ENCODE measurements at regions not wholly inside any gene's neighbourhood (a gene's known extent, or its start where the extent isn't known, plus 50 kb on each side); places are given as distances from the start of the nearest gene placed in this dataset.

GRCh38 chr21:38944903-38945302, 139.2 kb downstream of the ETS2 start:
- H3K9ac ChIP-seq (ENCODE audit: low read length): no peak overlapping the region
- H3K4me3 ChIP-seq (ENCODE audit: low read length): no peak overlapping the region
- H3K4me1 ChIP-seq (ENCODE audit: control insufficient read depth, low read depth, low read length): peaks cover 24% of the 10 kb centered on the region
- H3K27me3 ChIP-seq (ENCODE audit: control insufficient read depth, insufficient read depth, low read length): peaks cover 13% of the 10 kb centered on the region
- no peaks in the 10 kb centered on the region for H3K36me3 ChIP-seq (ENCODE audit: control insufficient read depth, low read depth, low read length)
- H3K27ac ChIP-seq (ENCODE audit: low read length): no peak overlapping the region
- no peaks in the 10 kb centered on the region for H3K9me3 ChIP-seq (ENCODE audit: control insufficient read depth, low read depth, low read length)

DNA sequence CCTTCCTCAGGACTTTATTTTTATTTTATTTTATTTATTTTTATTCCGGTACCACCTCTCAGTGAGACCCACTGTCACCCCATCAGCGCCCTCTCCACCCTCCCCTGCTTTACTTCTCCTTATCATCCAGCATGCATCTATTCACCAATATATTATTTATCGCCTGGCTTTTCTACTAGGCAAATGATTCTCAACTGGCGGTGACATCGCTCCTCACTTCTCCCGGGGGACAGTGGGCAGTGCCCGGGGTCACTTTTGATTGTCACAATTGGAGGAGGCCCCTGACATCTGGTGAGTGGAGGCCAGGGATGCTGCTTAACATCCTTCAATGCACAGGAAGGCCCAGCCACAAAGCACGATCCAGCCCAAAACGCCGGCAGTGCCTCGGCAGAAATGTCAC, 138.7 kb downstream of the ETS2 start:
- H3K4me3 ChIP-seq (ENCODE audit: low read length): no peak overlapping the region
- peaks cover 24% of the 10 kb centered on the region for H3K4me1 ChIP-seq (ENCODE audit: control insufficient read depth, low read depth, low read length)
- no peak overlapping the region for H3K9ac ChIP-seq (ENCODE audit: low read length)
- no peaks in the 10 kb centered on the region for H3K9me3 ChIP-seq (ENCODE audit: control insufficient read depth, low read depth, low read length)
- no peaks in the 10 kb centered on the region for H3K36me3 ChIP-seq (ENCODE audit: control insufficient read depth, low read depth, low read length)
- H3K27ac ChIP-seq (ENCODE audit: low read length): no peak overlapping the region
- peaks cover 13% of the 10 kb centered on the region for H3K27me3 ChIP-seq (ENCODE audit: control insufficient read depth, insufficient read depth, low read length)

DNA sequence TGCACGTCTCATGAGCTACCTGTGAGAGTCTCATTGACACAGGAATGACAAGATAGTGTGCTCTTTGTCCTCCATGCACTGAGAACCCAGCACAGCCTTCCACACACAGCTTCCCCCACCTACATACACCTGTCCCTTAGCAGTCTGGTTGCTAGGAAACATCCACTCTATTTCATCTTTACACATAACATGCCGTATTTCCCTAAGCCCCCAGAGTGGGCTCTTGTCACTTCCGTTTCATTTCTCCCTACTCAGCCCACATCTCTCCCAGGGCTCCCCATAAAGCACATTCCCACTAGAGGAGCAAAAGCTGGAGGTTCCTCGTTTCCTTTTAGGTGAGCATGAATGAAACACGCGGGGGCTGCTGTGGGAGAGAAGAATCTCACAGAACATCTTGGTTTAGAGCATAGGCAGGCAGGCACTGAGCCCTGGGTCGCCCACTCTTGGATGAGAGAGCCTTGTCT, 137.1 kb downstream of the ETS2 start:
- Histone ChIP-seq H3K4me3 (ENCODE audit: low read length) (no peak overlapping the region), H3K36me3 (ENCODE audit: control insufficient read depth, low read depth, low read length) (no peaks in the 10 kb centered on the region), H3K4me1 (ENCODE audit: control insufficient read depth, low read depth, low read length) (peaks cover 31% of the 10 kb centered on the region), H3K27me3 (ENCODE audit: control insufficient read depth, insufficient read depth, low read length) (peaks cover 13% of the 10 kb centered on the region), H3K9me3 (ENCODE audit: control insufficient read depth, low read depth, low read length) (no peaks in the 10 kb centered on the region), H3K27ac (ENCODE audit: low read length) (no peak overlapping the region), H3K9ac (ENCODE audit: low read length) (no peak overlapping the region)

- Histone ChIP-seq H3K4me3 (ENCODE audit: low read length) (no peak overlapping the region), H3K9me3 (ENCODE audit: control insufficient read depth, low read depth, low read length) (no peaks in the 10 kb centered on the region), H3K27ac (ENCODE audit: low read length) (no peak overlapping the region)
These were observed 133.0 kb downstream of the ETS2 start for GRCh38 chr21:38938769-38939168.

GRCh38 chr21:38938343-38938742, 132.6 kb downstream of the ETS2 start:
- Histone ChIP-seq H3K27ac (ENCODE audit: low read length) (no peak overlapping the region), H3K4me1 (ENCODE audit: control insufficient read depth, low read depth, low read length) (peaks cover 8% of the 10 kb centered on the region), H3K4me3 (ENCODE audit: low read length) (no peak overlapping the region), H3K27me3 (ENCODE audit: control insufficient read depth, insufficient read depth, low read length) (no peaks in the 10 kb centered on the region), H3K36me3 (ENCODE audit: control insufficient read depth, low read depth, low read length) (no peaks in the 10 kb centered on the region), H3K9me3 (ENCODE audit: control insufficient read depth, low read depth, low read length) (no peaks in the 10 kb centered on the region), H3K9ac (ENCODE audit: low read length) (no peak overlapping the region)

More at GRCh38 chr21:38938769-38939168, 133.0 kb downstream of the ETS2 start:
- Histone ChIP-seq H3K4me1 (ENCODE audit: control insufficient read depth, low read depth, low read length) (peaks cover 8% of the 10 kb centered on the region), H3K36me3 (ENCODE audit: control insufficient read depth, low read depth, low read length) (no peaks in the 10 kb centered on the region), H3K27me3 (ENCODE audit: control insufficient read depth, insufficient read depth, low read length) (no peaks in the 10 kb centered on the region), H3K9ac (ENCODE audit: low read length) (no peak overlapping the region)

DNA sequence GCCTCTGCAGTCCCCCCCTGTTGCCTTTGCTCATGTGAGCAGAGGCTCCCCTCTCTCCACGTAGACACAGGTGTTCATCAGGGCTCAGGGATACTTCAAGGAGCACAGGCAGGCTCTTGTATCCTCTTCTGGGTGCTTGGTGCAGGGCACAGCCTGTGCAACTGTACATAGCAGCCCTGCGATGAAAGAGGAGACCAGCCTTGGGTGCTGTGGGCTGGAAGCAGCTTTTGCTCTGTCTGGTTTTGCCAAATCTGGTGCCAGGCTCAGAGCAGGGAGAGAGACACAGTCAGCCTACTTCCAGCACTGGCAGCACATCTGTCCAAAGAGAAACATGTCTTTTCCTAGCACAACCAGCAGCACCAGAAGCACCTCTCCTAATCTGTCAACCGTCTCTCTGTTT, 132.1 kb downstream of the ETS2 start:
- H3K27ac ChIP-seq (ENCODE audit: low read length): no peak overlapping the region
- H3K9ac ChIP-seq (ENCODE audit: low read length): no peak overlapping the region
- H3K27me3 ChIP-seq (ENCODE audit: control insufficient read depth, insufficient read depth, low read length): no peaks in the 10 kb centered on the region
- peaks cover 8% of the 10 kb centered on the region for H3K4me1 ChIP-seq (ENCODE audit: control insufficient read depth, low read depth, low read length)
- H3K9me3 ChIP-seq (ENCODE audit: control insufficient read depth, low read depth, low read length): no peaks in the 10 kb centered on the region
- no peaks in the 10 kb centered on the region for H3K36me3 ChIP-seq (ENCODE audit: control insufficient read depth, low read depth, low read length)
- H3K4me3 ChIP-seq (ENCODE audit: low read length): no peak overlapping the region

GRCh38 chr21:38937286-38937790, 131.6 kb downstream of the ETS2 start:
- H3K27me3 ChIP-seq (ENCODE audit: control insufficient read depth, insufficient read depth, low read length): no peaks in the 10 kb centered on the region
- no peaks in the 10 kb centered on the region for H3K9me3 ChIP-seq (ENCODE audit: control insufficient read depth, low read depth, low read length)
- H3K9ac ChIP-seq (ENCODE audit: low read length): no peak overlapping the region
- peaks cover 8% of the 10 kb centered on the region for H3K4me1 ChIP-seq (ENCODE audit: control insufficient read depth, low read depth, low read length)
- H3K36me3 ChIP-seq (ENCODE audit: control insufficient read depth, low read depth, low read length): no peaks in the 10 kb centered on the region
- no peak overlapping the region for H3K4me3 ChIP-seq (ENCODE audit: low read length)
- H3K27ac ChIP-seq (ENCODE audit: low read length): no peak overlapping the region

GRCh38 chr21:38936240-38936639, 130.5 kb downstream of the ETS2 start:
- no peaks in the 10 kb centered on the region for H3K27me3 ChIP-seq (ENCODE audit: control insufficient read depth, insufficient read depth, low read length)
- no peaks in the 10 kb centered on the region for H3K9me3 ChIP-seq (ENCODE audit: control insufficient read depth, low read depth, low read length)
- peaks cover 8% of the 10 kb centered on the region for H3K4me1 ChIP-seq (ENCODE audit: control insufficient read depth, low read depth, low read length)
- no peaks in the 10 kb centered on the region for H3K36me3 ChIP-seq (ENCODE audit: control insufficient read depth, low read depth, low read length)
- no peak overlapping the region for H3K9ac ChIP-seq (ENCODE audit: low read length)
- H3K4me3 ChIP-seq (ENCODE audit: low read length): no peak overlapping the region
- no peak overlapping the region for H3K27ac ChIP-seq (ENCODE audit: low read length)

DNA sequence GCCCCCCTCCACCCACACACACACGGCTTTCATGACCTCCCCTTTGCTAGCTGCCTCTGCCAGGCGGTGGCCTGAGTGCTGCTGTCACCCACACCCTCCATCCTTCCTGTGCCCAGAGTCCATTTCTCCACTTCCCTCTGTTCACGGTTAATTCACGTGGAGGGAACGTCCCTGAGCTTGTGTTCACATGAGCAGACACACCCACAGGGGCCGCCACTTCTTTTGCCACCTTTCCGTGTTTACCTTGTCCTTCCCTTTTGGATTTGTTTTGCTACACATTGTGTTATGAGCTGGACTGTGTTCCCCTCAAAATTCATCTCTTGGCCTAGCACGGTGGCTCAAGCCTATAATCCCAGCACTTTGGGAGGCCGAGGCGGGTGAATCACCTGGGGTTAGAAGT, 128.0 kb downstream of the ETS2 start:
- H3K9ac ChIP-seq (ENCODE audit: low read length): no peak overlapping the region
- peaks cover 7% of the 10 kb centered on the region for H3K4me1 ChIP-seq (ENCODE audit: control insufficient read depth, low read depth, low read length)

DNA sequence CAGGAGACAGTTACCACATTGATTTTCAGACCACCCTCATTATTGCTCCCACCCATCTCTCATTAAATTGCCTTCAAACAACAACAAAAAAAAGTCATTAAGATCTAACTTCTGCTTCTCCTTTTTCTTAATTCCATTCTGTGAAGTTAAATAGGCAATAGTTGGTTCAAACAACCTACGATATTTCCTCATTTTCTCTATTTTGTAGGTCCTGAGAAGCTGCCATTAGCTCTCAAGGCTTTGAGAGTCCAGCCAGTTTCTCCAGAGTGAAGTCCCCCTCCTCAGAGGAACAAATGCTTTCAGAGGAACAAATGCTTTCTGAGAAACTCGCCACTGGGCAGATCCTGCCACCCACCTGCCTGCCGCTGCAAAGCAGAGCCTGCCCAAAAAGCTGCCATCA, 125.6 kb downstream of the ETS2 start:
- Histone ChIP-seq H3K27ac (ENCODE audit: low read length) (no peak overlapping the region), H3K4me1 (ENCODE audit: control insufficient read depth, low read depth, low read length) (no peaks in the 10 kb centered on the region), H3K27me3 (ENCODE audit: control insufficient read depth, insufficient read depth, low read length) (no peaks in the 10 kb centered on the region), H3K4me3 (ENCODE audit: low read length) (no peak overlapping the region), H3K9ac (ENCODE audit: low read length) (no peak overlapping the region), H3K36me3 (ENCODE audit: control insufficient read depth, low read depth, low read length) (no peaks in the 10 kb centered on the region), H3K9me3 (ENCODE audit: control insufficient read depth, low read depth, low read length) (no peaks in the 10 kb centered on the region)

More for the DNA sequence above, 128.0 kb downstream of the ETS2 start:
- Histone ChIP-seq H3K27ac (ENCODE audit: low read length) (no peak overlapping the region), H3K36me3 (ENCODE audit: control insufficient read depth, low read depth, low read length) (no peaks in the 10 kb centered on the region), H3K27me3 (ENCODE audit: control insufficient read depth, insufficient read depth, low read length) (no peaks in the 10 kb centered on the region), H3K4me3 (ENCODE audit: low read length) (no peak overlapping the region), H3K9me3 (ENCODE audit: control insufficient read depth, low read depth, low read length) (no peaks in the 10 kb centered on the region)

DNA sequence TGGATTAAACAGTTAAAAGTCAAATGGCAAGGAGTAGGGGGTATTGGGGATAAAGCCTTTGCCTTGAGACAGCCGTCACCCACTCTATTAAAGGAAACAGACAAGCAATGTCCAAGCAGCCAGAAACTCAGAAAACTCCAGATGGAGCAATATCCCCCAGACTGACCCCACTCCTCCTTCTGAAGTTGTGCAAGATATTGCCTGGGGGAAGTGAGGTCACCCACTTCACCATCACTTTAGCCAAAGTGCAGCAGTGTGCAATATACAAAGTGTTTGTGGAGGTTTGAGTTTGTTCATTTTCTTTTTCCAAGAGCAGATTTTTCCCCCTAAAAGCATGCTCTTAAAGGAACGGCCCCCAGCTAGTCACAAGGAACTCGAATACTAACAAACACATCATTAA, 125.1 kb downstream of the ETS2 start:
- no peak overlapping the region for H3K9ac ChIP-seq (ENCODE audit: low read length)
- no peak overlapping the region for H3K27ac ChIP-seq (ENCODE audit: low read length)
- no peaks in the 10 kb centered on the region for H3K27me3 ChIP-seq (ENCODE audit: control insufficient read depth, insufficient read depth, low read length)
- H3K4me3 ChIP-seq (ENCODE audit: low read length): no peak overlapping the region
- H3K4me1 ChIP-seq (ENCODE audit: control insufficient read depth, low read depth, low read length): no peaks in the 10 kb centered on the region
- no peaks in the 10 kb centered on the region for H3K9me3 ChIP-seq (ENCODE audit: control insufficient read depth, low read depth, low read length)
- no peaks in the 10 kb centered on the region for H3K36me3 ChIP-seq (ENCODE audit: control insufficient read depth, low read depth, low read length)

- H3K27ac ChIP-seq (ENCODE audit: low read length): no peak overlapping the region
- no peak overlapping the region for H3K9ac ChIP-seq (ENCODE audit: low read length)
- H3K4me1 ChIP-seq (ENCODE audit: control insufficient read depth, low read depth, low read length): no peaks in the 10 kb centered on the region
- H3K9me3 ChIP-seq (ENCODE audit: control insufficient read depth, low read depth, low read length): no peaks in the 10 kb centered on the region
- H3K27me3 ChIP-seq (ENCODE audit: control insufficient read depth, insufficient read depth, low read length): no peaks in the 10 kb centered on the region
- no peaks in the 10 kb centered on the region for H3K36me3 ChIP-seq (ENCODE audit: control insufficient read depth, low read depth, low read length)
- H3K4me3 ChIP-seq (ENCODE audit: low read length): no peak overlapping the region
These were observed 124.3 kb downstream of the ETS2 start for GRCh38 chr21:38930066-38930465.
